ENCODE measurements at regions not wholly inside any gene's neighbourhood (a gene's known extent, or its start where the extent isn't known, plus 50 kb on each side); places are given as distances from the start of the nearest gene placed in this dataset.
"Not testable (repeated sequence)": the region's sequence is repeated elsewhere in the genome, so short reads cannot be mapped to it uniquely, and the experiment has no call there.

- H3K27me3 Mint-ChIP-seq (ENCODE audit: low read depth) = peaks cover 39% of the 10 kb centered on the region
- H3K9me3 Mint-ChIP-seq = peaks cover 5% of the 10 kb centered on the region
- DNase-seq (ENCODE audit: low spot score in 2 of 2, unreplicated experiment in 2 of 2) = no peak
- no peaks in the 10 kb centered on the region for H3K4me1 Mint-ChIP-seq
- no peak overlapping the region for H3K27ac Mint-ChIP-seq
- H3K36me3 Mint-ChIP-seq = no peaks in the 10 kb centered on the region
- no peak overlapping the region for H3K4me3 Mint-ChIP-seq
- TF ChIP-seq, protein P1, sequence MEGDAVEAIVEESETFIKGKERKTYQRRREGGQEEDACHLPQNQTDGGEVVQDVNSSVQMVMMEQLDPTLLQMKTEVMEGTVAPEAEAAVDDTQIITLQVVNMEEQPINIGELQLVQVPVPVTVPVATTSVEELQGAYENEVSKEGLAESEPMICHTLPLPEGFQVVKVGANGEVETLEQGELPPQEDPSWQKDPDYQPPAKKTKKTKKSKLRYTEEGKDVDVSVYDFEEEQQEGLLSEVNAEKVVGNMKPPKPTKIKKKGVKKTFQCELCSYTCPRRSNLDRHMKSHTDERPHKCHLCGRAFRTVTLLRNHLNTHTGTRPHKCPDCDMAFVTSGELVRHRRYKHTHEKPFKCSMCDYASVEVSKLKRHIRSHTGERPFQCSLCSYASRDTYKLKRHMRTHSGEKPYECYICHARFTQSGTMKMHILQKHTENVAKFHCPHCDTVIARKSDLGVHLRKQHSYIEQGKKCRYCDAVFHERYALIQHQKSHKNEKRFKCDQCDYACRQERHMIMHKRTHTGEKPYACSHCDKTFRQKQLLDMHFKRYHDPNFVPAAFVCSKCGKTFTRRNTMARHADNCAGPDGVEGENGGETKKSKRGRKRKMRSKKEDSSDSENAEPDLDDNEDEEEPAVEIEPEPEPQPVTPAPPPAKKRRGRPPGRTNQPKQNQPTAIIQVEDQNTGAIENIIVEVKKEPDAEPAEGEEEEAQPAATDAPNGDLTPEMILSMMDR (IDR thresholded peaks at IDR 0.05; ENCODE audit: unreplicated experiment) = no peak
Observed at GRCh38 chr1:14345946-14346550, 252.4 kb upstream of the KAZN start.

DNA sequence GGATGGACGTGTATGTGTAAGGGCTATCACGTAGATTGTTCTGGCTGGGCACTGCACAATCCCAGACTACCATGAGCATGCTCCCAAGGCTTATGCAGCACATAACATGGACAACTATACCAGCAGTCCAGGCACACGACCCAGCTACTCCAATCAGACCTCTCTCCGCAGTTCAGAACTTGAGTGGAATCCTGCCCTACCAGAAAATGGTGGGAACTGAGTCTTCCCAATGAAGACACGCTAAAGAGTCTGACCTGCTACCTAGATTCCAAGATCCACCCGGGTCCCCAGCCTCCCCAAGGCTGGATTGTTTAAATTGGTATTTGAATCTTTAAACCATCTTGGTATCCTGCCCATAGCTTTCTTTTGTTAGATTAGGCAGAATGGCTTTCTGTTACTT lies 251.3 kb upstream of the KAZN start:
- DNase-seq (ENCODE audit: low spot score in 2 of 2, unreplicated experiment in 2 of 2) = no peak
- Mint-ChIP-seq H3K36me3 (no peaks in the 10 kb centered on the region), H3K27ac (no peak overlapping the region), H3K4me1 (no peaks in the 10 kb centered on the region), H3K4me3 (no peak overlapping the region), H3K9me3 (peaks cover 5% of the 10 kb centered on the region), H3K27me3 (ENCODE audit: low read depth) (peaks cover 32% of the 10 kb centered on the region)
- TF ChIP-seq, protein P1 (IDR thresholded peaks at IDR 0.05; ENCODE audit: unreplicated experiment) = no peak

DNA sequence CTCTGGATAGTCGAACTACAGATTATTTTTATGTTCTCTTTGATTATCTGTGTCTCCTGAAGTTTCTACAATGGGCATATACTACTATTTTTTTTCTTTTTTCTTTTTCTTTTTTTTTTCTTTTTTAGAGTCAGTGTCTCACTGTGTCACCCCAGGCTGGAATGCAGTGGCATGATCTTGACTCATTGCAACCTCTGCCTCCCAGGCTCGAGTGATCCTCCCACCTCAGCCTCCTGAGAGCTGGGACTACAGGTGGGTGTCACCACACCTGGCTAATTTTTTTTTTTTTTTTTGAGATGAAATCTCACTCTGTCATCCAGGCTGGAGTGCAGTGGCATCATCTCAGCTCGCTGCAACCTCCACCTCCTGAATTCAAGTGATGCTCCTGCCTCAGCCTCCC lies 250.7 kb upstream of the KAZN start:
- H3K4me3 Mint-ChIP-seq = no peak overlapping the region
- H3K27me3 Mint-ChIP-seq (ENCODE audit: low read depth) = peaks cover 28% of the 10 kb centered on the region
- peaks cover 5% of the 10 kb centered on the region for H3K9me3 Mint-ChIP-seq
- TF ChIP-seq, protein P1 (IDR thresholded peaks at IDR 0.05; ENCODE audit: unreplicated experiment) = no peak
- no peak for DNase-seq (ENCODE audit: low spot score in 2 of 2, unreplicated experiment in 2 of 2)
- no peaks in the 10 kb centered on the region for H3K36me3 Mint-ChIP-seq
- no peaks in the 10 kb centered on the region for H3K4me1 Mint-ChIP-seq
- no peak overlapping the region for H3K27ac Mint-ChIP-seq

DNA sequence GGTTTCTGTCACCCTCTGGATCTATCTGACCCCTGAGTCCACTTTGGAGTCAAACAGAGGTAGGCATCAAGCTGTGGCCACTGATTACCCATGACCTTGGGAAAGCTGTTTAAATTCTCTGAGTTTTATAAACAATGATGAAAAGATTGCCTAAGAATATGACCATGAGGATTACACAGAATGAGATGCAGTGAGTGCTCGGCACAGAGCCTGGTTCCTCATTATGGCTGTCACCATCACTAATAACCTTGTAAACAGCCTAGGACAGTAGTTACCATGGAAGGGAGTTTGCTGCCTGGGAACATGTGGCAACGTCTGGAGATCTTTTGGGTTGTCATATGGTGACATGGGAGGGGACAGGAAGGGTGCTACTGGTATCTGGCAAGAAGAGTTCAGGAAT lies 248.3 kb upstream of the KAZN start:
- Mint-ChIP-seq H3K27ac (no peak overlapping the region), H3K9me3 (peaks cover 18% of the 10 kb centered on the region), H3K4me1 (no peaks in the 10 kb centered on the region), H3K4me3 (no peak overlapping the region), H3K36me3 (no peaks in the 10 kb centered on the region), H3K27me3 (ENCODE audit: low read depth) (peaks cover 16% of the 10 kb centered on the region)
- DNase-seq (ENCODE audit: low spot score in 2 of 2, unreplicated experiment in 2 of 2) = no peak
- TF ChIP-seq, protein P1 (IDR thresholded peaks at IDR 0.05; ENCODE audit: unreplicated experiment) = no peak

DNA sequence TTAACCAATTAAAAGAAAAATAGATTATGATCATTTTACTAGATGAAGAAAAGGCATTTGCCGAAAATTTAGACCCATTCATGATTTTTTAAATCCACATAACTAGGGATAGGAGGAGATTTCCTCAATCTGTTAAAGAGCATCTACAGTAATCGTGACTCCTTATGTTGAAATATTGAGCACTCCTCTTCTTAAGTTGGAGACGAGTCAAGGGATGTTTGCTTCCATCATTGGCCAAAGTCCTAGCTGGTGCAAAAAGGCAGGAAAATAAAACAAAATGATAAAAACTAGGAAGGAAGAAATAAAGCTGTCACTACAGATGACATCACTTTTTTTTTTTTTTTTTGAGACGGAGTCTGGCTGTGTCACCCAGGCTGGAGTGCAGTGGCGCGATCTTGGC lies 245.6 kb upstream of the KAZN start:
- TF ChIP-seq, protein P1 (IDR thresholded peaks at IDR 0.05; ENCODE audit: unreplicated experiment) = no peak
- H3K4me1 Mint-ChIP-seq = no peaks in the 10 kb centered on the region
- H3K4me3 Mint-ChIP-seq = no peak overlapping the region

GRCh38 chr1:14361005-14361404 lies 237.5 kb upstream of the KAZN start:
- not testable (repeated sequence) for H3K4me1 Mint-ChIP-seq; H3K4me3 Mint-ChIP-seq; H3K36me3 Mint-ChIP-seq; H3K27ac Mint-ChIP-seq; DNase-seq (ENCODE audit: low spot score in 2 of 2, unreplicated experiment in 2 of 2)
- Mint-ChIP-seq H3K27me3 (ENCODE audit: low read depth) (peaks cover 23% of the 10 kb centered on the region), H3K9me3 (peaks cover 28% of the 10 kb centered on the region)

More for the DNA sequence above, 245.6 kb upstream of the KAZN start:
- no peak for DNase-seq (ENCODE audit: low spot score in 2 of 2, unreplicated experiment in 2 of 2)
- no peaks in the 10 kb centered on the region for H3K36me3 Mint-ChIP-seq
- no peak overlapping the region for H3K27ac Mint-ChIP-seq
- peaks cover 27% of the 10 kb centered on the region for H3K9me3 Mint-ChIP-seq
- peaks cover 12% of the 10 kb centered on the region for H3K27me3 Mint-ChIP-seq (ENCODE audit: low read depth)

Measured in mesothelial cell of epicardium (in vitro differentiated cells).